ENCODE measurements at regions not wholly inside any gene's neighbourhood (a gene's known extent, or its start where the extent isn't known, plus 50 kb on each side); places are given as distances from the start of the nearest gene placed in this dataset.

DNA sequence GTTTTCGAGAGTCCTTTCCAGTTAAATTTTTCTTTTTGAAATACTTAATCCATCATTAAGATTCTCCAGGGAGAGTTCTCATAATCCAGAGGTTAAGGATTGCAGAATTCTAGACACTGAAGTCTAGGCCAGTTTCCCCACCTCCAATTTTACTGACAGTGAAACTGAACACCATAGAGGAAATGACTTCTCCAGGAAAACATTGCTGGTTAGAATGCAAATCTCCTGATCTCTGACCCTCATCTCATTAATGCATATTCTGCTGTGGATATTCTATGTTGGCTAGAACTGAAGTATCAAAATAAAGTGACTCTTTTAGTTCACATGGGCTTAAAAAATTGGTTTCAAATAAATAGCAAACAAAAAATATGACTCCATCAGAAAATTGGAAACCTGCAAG, 105.8 kb upstream of the UGP2 start:
- TF ChIP-seq POLR2A (IDR thresholded peaks at IDR 0.05; ENCODE audit: low read length): no peak
- TF ChIP-seq GATA1 (IDR thresholded peaks at IDR 0.05; ENCODE audit: low read depth, low read length): no peak
